ENCODE measurements at regions not wholly inside any gene's neighbourhood (a gene's known extent, or its start where the extent isn't known, plus 50 kb on each side); places are given as distances from the start of the nearest gene placed in this dataset.
"Not testable (repeated sequence)": the region's sequence is repeated elsewhere in the genome, so short reads cannot be mapped to it uniquely, and the experiment has no call there.

- H3K36me3 Mint-ChIP-seq = no peaks in the 10 kb centered on the region
Measured at GRCh38 chr6:77263003-77263402, 200.3 kb downstream of the HTR1B start.

GRCh38 chr6:77251801-77252200 is 211.5 kb downstream of the HTR1B start:
- not testable (repeated sequence) for H3K27ac Mint-ChIP-seq; DNase-seq (ENCODE audit: low spot score in 2 of 2); ATAC-seq; H3K36me3 Mint-ChIP-seq
- H3K9me3 Mint-ChIP-seq = peaks cover 16 to 17% of the 10 kb centered on the region in 2 donors

More at GRCh38 chr6:77263003-77263402, 200.3 kb downstream of the HTR1B start:
- peaks cover 19 to 25% of the 10 kb centered on the region in 2 donors for H3K9me3 Mint-ChIP-seq
- DNase-seq (ENCODE audit: low spot score in 2 of 2) (no peak), ATAC-seq (no peak)
- no peak overlapping the region for H3K27ac Mint-ChIP-seq

GRCh38 chr6:77249560-77249959 is 213.7 kb downstream of the HTR1B start:
- no peak overlapping the region for H3K27ac Mint-ChIP-seq
- no peaks in the 10 kb centered on the region for H3K36me3 Mint-ChIP-seq
- DNase-seq (ENCODE audit: low spot score in 2 of 2) (no peak), ATAC-seq (no peak)
- peaks cover 17% of the 10 kb centered on the region in 2 donors for H3K9me3 Mint-ChIP-seq

DNA sequence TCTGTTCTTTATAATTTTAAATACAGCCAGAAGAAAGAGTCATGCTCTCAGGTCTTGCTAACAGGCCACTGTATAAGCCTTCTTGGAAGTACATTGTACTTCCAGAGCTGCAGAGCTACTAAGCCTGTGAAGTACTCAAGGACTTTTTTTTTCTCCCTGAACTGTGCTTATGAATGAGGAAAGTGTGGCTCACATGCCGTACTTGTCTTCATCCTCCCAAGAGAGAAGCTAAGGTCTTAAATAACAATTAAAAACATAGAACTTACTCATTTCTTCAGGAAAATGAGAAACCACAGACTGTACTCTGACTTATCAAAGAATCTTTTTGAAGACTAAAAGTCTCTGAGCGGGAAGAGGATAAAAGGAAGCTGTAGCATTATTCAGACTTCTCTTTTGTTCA is 218.3 kb downstream of the HTR1B start:
- no peak for DNase-seq (ENCODE audit: low spot score in 2 of 2)
- no peak for ATAC-seq
- no peak overlapping the region for H3K27ac Mint-ChIP-seq
- H3K36me3 Mint-ChIP-seq = no peaks in the 10 kb centered on the region
- H3K9me3 Mint-ChIP-seq = peaks cover 19 to 24% of the 10 kb centered on the region in 2 donors

DNA sequence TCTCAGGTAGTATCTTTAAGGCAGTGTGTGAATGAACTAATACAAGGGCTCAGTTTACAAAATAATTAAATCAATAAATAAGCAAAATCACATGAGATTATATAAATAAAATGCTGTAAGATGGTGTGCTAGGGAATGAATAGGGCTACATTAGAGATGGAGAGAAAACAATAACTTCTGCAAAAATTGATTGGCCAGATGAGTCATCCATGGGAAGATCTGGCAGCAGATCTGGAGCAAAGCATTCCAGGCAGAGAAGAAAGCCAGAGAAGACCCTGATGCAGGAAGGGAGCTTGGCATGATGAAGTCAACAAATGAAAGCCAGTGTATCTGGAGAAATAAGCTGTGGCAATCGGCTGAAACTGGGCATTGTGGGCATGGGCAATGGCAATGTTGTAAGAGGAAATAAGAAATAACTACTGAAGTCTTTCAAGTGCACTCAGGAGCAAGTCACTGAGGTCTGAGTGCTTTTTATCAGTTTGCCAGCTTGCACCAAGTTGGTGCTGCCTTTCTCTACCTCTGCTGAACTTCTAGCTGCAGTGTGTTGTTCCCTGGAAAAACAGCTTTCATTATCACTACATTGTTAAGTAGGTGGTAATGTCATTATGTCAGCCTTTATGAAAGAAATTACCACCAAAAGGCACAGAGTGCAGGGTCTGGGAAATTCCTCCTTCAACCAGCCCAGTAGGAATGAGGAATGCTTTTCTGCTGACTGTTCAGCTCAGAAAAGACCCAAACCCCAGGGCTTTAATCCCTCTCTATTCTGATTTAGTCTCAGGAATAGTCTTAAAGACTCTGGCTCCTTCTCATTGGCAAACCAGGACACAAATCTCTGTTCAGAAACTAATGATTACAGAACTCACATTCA is 231.6 kb downstream of the HTR1B start:
- Mint-ChIP-seq H3K9me3 (peaks cover 0 to 5% of the 10 kb centered on the region in 2 donors), H3K27ac (no peak overlapping the region), H3K36me3 (no peaks in the 10 kb centered on the region)
- DNase-seq (ENCODE audit: low spot score in 2 of 2) (no peak), ATAC-seq (no peak)

DNA sequence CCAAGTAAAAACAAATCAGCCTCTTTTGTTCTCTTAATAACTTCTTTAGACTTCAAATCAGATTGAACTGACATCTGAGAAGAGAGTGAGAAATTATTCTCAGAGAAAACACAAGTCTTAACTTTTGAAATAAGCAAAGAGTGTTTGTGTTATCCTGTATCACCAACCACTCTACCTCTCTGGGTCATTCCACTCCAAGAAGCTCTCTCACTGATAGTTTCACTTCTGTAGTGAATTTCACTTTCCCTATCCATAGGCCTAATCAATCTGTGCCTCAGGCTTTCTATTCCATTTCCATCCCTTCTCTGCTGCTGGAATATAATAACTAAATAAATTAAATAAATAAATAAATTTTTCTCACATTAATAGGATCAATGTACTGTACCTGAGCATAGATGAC is 235.0 kb downstream of the HTR1B start:
- ATAC-seq = no peak
- Mint-ChIP-seq H3K9me3 (peaks cover 8 to 16% of the 10 kb centered on the region in 2 donors), H3K27ac (no peak overlapping the region), H3K36me3 (no peaks in the 10 kb centered on the region)
- no peak for DNase-seq (ENCODE audit: low spot score in 2 of 2)

DNA sequence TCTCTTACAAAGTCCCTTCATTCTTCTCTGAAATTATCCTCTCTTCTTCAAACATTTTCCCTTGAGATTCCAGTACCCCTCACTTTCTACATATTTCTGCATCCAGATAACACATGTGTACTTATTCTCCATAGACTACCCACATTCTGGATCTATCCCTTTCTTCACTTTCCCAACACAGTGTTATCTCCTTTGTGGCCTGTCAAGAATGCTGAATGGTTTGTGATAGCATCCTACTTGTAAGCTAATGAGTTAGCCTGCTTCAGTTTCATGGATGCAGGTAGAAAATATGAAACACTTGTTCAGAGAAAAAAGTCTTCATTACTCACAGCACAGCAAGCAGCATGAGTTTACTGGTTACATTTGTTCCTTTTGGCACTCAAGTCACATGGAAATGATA is 245.4 kb downstream of the HTR1B start:
- DNase-seq (ENCODE audit: low spot score in 2 of 2) = no peak
- ATAC-seq = no peak
- Mint-ChIP-seq H3K27ac (no peak overlapping the region), H3K9me3 (peaks cover 9 to 11% of the 10 kb centered on the region in 2 donors), H3K36me3 (peaks cover 0 to 6% of the 10 kb centered on the region in 2 donors)

DNA sequence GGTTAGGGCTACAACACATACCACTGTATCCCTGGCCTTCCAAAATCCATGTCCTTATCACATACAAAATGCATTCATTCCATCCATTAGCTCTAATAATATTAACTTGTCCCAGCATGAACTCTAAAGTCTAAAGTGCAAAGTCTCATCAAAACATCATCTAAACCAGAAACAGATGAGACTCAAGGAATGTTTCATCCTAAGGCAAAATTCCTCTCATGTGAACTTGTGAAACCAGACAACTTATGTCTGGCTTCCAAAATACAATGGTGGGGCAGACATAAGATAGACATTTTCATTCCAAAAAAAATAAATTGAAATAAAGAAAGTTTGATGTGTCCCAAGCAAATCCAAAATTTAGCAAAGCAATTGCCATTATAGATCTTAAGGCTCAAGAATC is 257.4 kb downstream of the HTR1B start:
- H3K36me3 Mint-ChIP-seq = no peaks in the 10 kb centered on the region
- no peak overlapping the region for H3K27ac Mint-ChIP-seq
- DNase-seq (ENCODE audit: low spot score in 2 of 2) (no peak), ATAC-seq (no peak)
- peaks cover 10 to 21% of the 10 kb centered on the region in 2 donors for H3K9me3 Mint-ChIP-seq

GRCh38 chr6:77204555-77204954 is 258.7 kb downstream of the HTR1B start:
- no peaks in the 10 kb centered on the region for H3K36me3 Mint-ChIP-seq

GRCh38 chr6:77183447-77183846 is 279.8 kb downstream of the HTR1B start:
- Mint-ChIP-seq H3K27ac (no peak overlapping the region), H3K36me3 (no peaks in the 10 kb centered on the region), H3K9me3 (peaks cover 11 to 17% of the 10 kb centered on the region in 2 donors)
- DNase-seq (ENCODE audit: low spot score in 2 of 2) (no peak), ATAC-seq (no peak)

More at GRCh38 chr6:77204555-77204954, 258.7 kb downstream of the HTR1B start:
- ATAC-seq (no peak), DNase-seq (ENCODE audit: low spot score in 2 of 2) (no peak)
- no peak overlapping the region for H3K27ac Mint-ChIP-seq
- H3K9me3 Mint-ChIP-seq = peaks cover 10 to 21% of the 10 kb centered on the region in 2 donors

DNA sequence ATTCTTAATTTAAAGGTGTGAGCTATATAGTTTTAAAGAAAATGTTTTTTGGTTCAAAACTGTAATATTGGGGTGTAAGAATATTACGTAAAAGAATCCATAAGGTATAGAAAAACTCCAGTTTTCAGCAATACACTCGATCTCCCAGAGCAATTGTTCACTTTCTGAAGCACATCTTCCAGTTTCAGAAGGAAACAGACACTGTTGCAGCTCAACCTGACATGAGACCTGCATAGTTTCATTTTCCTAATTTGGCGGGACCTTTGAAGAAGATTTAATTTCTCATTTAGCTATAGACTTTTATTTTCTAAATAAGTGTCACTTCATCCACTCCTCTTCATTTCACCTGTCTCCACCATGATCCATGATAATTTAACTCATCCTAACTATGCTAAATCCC is 281.5 kb downstream of the HTR1B start:
- DNase-seq (ENCODE audit: low spot score in 2 of 2) (no peak), ATAC-seq (no peak)
- no peaks in the 10 kb centered on the region for H3K36me3 Mint-ChIP-seq
- no peak overlapping the region for H3K27ac Mint-ChIP-seq
- peaks cover 11 to 20% of the 10 kb centered on the region in 2 donors for H3K9me3 Mint-ChIP-seq

- no peak for ATAC-seq
- Mint-ChIP-seq H3K36me3 (no peaks in the 10 kb centered on the region), H3K27ac (no peak overlapping the region), H3K9me3 (peaks cover 17 to 21% of the 10 kb centered on the region in 2 donors)
- no peak for DNase-seq (ENCODE audit: low spot score in 2 of 2)
Measured at GRCh38 chr6:77180326-77180725, 283.0 kb downstream of the HTR1B start.

DNA sequence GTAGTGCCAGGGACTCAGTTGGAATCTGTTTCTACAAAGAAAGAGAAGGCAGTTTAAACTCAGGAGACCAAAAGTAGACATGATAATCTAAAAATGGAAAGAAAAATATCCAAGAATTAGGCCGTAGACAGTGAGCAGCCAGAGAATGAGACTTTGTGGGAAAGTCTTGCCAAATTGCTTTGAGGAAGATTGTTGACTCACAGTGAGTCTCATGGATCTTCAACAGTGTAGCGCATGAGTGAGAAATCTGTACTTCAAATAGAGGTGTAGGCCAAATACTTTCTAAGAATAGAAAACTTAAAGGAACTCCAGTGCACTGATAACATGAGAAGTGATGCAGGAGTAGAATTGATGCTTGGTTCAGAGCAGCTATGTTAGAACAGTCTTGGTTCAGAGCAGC is 284.5 kb downstream of the HTR1B start:
- H3K27ac Mint-ChIP-seq = no peak overlapping the region
- H3K36me3 Mint-ChIP-seq = no peaks in the 10 kb centered on the region
- no peak for DNase-seq (ENCODE audit: low spot score in 2 of 2)
- H3K9me3 Mint-ChIP-seq = peaks cover 14 to 15% of the 10 kb centered on the region in 2 donors
- no peak for ATAC-seq

DNA sequence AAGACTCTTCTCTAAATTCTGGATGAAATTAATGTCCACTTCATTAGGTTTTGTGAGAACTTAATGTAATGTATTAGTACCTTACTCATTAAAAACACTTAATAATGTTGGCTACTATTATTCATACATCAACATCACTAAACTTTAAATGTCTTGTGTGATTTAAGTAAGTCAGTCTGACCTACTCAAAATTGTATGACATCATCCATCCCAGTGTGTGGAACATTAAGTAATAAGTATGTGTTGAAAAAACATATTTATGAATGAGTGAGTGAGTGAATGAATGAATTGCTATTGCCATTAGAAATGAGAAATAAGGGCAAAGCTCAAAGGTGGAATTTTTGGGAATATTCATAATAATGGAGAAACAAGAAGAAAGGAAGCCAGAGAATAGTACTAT is 285.8 kb downstream of the HTR1B start:
- no peak for ATAC-seq
- DNase-seq (ENCODE audit: low spot score in 2 of 2) = no peak
- Mint-ChIP-seq H3K36me3 (peaks cover 0 to under 1% of the 10 kb centered on the region in 2 donors), H3K27ac (no peak overlapping the region), H3K9me3 (peaks cover 18 to 20% of the 10 kb centered on the region in 2 donors)

DNA sequence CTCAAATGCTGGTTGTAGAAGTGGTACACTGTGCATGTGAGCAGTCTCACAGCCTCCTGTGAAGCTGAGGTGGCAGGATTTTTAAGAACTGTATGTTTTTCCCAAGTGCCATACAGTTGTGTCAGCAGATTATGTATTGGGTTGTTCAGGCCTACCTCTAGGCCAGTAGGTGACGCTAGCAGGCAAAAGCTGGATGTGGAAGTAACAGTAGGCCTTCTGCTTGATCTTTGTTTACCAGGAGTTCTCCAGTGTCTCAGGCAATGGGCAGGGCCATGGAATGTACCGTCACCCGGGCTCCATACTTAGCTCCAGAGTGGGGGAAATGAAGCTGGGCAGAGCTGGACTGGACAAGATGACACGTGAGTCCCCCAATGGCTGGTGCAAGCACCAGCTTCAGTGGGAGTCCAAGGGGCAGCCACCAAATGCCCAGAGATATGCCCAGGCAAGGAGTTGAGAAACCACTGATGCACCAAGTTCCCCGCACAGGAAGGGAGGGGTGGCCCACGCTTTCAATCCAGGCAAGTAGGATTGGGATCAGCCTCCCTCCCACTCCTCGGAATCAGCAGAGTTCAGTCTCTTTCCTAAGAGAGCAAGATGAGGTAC is 289.7 kb downstream of the HTR1B start:
- ATAC-seq (no peak), DNase-seq (ENCODE audit: low spot score in 2 of 2) (no peak)
- H3K36me3 Mint-ChIP-seq = peaks cover 0 to 7% of the 10 kb centered on the region in 2 donors
- H3K27ac Mint-ChIP-seq = no peak overlapping the region
- H3K9me3 Mint-ChIP-seq = peaks cover 20 to 28% of the 10 kb centered on the region in 2 donors

DNA sequence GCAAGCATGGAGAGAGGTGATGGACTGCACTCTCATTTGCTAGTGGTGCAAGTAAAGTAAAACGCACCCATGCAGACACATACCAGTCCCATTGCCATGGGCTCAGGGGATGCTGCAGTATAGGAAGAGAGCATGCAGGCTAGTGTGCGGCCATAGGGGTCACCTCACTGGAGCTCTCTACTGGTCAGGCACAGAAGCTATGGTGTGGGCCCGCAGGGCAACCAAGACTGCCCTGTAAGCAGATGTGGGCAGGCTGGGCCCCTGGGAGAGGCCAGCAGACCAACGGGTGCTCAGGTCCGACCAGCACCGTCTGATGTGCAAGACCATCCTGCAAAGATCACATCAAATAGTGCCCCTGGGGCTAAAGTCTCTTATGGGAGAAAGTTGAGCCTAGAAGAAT is 290.7 kb downstream of the HTR1B start:
- H3K9me3 Mint-ChIP-seq = peaks cover 21 to 29% of the 10 kb centered on the region in 2 donors
- DNase-seq (ENCODE audit: low spot score in 2 of 2) (no peak), ATAC-seq (no peak)
- peaks cover 0 to 7% of the 10 kb centered on the region in 2 donors for H3K36me3 Mint-ChIP-seq
- no peak overlapping the region for H3K27ac Mint-ChIP-seq

GRCh38 chr6:77159730-77160129 is 303.6 kb downstream of the HTR1B start:
- peaks cover 5 to 15% of the 10 kb centered on the region in 2 donors for H3K9me3 Mint-ChIP-seq
- no peak overlapping the region for H3K27ac Mint-ChIP-seq
- DNase-seq (ENCODE audit: low spot score in 2 of 2) = no peak
- no peaks in the 10 kb centered on the region for H3K36me3 Mint-ChIP-seq
- ATAC-seq = no peak
